GM18505 (cell line): ENCODE measurements at regions not wholly inside any gene's neighbourhood (a gene's known extent, or its start where the extent isn't known, plus 50 kb on each side); places are given as distances from the start of the nearest gene placed in this dataset.
A peak's percentile ranks its signal among the peaks of the same experiment; 100 is the strongest.

Experiments used
- ATAC-seq: cut with Tn5 transposase; IDR thresholded peaks from one replicate; pipeline ENCODE4 v1.9.1; 2021; ENCODE audit not compliant: unreplicated experiment
- POLR2A ChIP-seq: IDR thresholded peaks from 4 replicates; pipeline ENCODE4 v1.6.1; 2011; ENCODE audit warnings: borderline replicate concordance; ENCODE audit not compliant: insufficient read depth, insufficient read length; ENCODE audit errors: extremely low read depth

- no peak for TF ChIP-seq POLR2A
- ATAC-seq = no peak
Measured at GRCh38 chr5:96340357-96340756, 92.7 kb downstream of the PCSK1 start.

DNA sequence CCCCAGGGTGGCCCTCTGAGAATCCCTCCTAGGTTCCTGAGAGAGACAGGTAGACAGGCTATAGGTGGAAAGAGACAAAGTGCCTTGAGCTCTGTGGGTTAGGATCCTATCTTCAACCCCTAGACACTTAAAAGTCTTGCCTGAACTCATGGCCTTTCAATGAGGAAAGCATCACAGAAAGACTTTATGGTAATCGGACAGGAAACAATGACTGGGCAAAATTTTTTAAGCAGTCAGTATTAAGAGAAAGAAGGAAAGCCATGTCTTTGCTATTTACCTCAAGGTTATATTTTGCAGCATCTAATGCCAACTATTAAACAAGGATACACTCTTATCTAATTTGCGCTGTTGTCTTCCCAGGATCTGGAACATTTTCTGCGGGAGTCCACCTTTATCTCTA is 93.2 kb downstream of the PCSK1 start:
- no peak for ATAC-seq
- TF ChIP-seq POLR2A = no peak

DNA sequence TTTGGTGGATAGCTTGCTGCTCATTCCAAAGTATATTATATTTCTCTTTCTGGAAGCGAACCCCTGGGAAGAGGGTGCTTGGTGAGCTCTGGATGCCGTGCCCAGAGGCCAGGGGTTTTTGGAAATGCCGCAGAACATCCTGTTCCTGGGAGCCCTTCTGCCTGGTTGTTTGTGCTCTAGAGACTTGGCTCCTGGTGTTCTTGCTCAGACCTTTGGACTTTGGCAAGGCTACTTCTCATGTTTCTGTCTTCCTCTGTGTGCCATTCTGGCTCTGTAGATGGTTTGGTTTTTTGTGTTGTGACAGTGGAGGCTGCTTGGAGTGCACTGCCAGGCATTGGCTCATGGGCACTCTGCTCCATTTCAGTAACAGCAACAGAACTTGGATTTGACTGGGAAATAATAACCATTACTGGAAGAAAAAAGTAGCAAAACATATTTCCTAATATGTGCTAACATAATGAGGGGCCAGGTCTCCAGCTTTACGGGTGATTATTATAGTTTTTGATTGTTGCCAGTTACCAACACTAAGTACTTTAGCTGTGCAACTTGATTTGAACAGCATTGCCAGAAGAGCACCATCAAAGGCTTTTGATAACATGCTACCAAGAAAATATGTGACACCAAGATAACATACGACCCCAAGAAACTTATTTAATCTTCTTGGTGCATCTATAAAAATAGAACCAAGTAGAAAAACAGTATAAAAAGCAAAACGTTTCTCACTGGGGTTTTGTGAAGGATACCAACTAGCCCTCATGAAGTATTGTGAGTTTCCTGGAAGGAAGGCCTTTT is 94.2 kb downstream of the PCSK1 start:
- no peak for ATAC-seq
- TF ChIP-seq POLR2A = no peak

- TF ChIP-seq POLR2A = no peak
- ATAC-seq = peak; percentile 52
Measured at GRCh38 chr5:96338091-96338490, 95.0 kb downstream of the PCSK1 start.

- TF ChIP-seq POLR2A = no peak
- no peak for ATAC-seq
Measured at GRCh38 chr5:96337048-96337781, 95.8 kb downstream of the PCSK1 start.

GRCh38 chr5:96336351-96336985 is 96.6 kb downstream of the PCSK1 start:
- ATAC-seq = peak; percentile 45
- TF ChIP-seq POLR2A = no peak

GRCh38 chr5:96335873-96336272 is 97.2 kb downstream of the PCSK1 start:
- no peak for ATAC-seq

DNA sequence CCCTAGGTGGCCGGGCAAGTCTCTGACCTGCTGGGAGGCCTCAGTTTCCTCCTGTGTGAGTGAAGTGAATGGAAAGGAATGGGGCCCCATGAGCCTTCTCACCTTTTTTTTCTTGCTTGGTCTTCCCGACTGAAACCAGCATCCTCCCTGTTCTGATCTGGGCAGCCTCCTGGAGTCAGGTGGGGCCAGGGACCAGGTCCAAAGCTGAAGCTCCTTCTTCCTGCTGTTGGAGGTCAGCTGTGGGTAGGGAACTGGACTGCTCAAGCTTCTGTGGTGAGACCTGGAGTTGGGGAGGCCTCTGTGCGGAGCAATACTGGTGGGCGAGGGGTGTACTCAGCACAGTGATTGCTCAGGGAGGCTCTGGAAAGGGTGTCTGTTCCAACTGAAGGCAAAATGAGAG is 99.7 kb downstream of the PCSK1 start:
- no peak for TF ChIP-seq POLR2A
- ATAC-seq = no peak

More at GRCh38 chr5:96335873-96336272, 97.2 kb downstream of the PCSK1 start:
- no peak for TF ChIP-seq POLR2A

DNA sequence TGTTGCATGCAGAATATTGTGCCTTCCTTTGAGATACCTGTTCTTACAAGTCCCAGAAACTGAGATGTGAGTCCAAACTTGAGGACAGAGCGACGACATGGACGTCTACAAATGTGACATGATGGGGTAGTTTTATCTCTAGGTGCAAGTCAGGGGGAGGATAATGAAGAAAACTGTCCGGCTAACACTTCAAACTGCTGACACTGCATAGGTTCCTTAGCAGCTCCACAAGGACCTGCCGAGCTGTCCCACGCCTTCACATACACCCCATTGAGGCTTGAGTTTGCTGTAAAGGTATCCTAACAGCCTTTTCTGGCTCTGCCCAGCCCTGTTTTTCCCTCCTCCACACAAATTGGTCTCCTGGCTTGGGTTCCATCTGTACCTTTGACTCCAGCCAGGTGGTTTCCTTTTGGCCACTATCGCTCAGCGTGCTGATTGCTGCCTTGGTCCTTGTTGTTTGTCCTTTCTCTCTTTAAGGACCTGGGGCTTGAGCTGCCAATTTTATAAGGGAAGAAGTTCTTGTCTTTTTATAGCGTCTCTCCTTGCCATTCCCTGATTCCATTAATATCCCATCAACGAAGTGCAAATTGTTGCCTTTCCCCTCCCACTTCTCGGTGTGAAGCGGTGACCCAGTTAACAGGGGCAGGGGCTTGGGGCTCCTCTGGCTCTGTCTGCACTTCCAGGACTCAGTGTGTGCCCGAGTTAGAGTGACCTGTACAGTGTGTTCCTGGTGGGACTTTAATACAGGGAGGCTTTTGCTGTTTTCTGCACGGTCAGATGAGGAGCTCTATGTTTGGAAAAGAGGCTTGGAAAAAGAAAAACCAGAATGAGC is 100.3 kb downstream of the PCSK1 start:
- TF ChIP-seq POLR2A = no peak
- no peak for ATAC-seq

- ATAC-seq = no peak
- no peak for TF ChIP-seq POLR2A
Measured at GRCh38 chr5:96331681-96332361, 101.2 kb downstream of the PCSK1 start.

GRCh38 chr5:96331210-96331609 is 101.8 kb downstream of the PCSK1 start:
- no peak for ATAC-seq
- no peak for TF ChIP-seq POLR2A

GRCh38 chr5:96330530-96331140 is 102.4 kb downstream of the PCSK1 start:
- ATAC-seq = no peak
- no peak for TF ChIP-seq POLR2A
